ENCODE measurements at regions not wholly inside any gene's neighbourhood (a gene's known extent, or its start where the extent isn't known, plus 50 kb on each side); places are given as distances from the start of the nearest gene placed in this dataset.
"Not testable (repeated sequence)": the region's sequence is repeated elsewhere in the genome, so short reads cannot be mapped to it uniquely, and the experiment has no call there.

DNA sequence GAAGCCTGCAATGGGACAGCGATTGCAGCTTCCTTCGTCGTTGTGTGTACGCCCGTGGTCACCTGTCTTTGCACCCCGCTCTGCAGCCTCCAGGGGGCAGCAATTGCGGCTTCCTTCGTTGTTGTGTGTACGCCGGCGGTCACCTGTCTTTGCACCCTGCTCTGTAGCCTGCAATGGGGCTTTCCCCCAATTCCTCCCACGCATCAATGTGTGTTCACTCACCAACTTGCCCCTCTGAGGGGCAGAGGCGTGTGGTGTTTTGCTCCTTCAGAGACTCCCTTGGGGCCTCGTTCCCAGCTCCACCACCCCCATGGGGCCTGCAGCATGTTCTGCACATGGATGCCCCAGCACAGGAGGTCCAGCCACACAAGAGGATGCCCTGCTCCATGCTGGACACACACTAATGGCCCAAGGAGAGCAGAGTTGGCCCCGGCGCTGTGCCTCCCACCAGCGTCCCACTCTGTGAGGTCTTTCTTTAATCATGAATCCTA is 197.1 kb downstream of the LAT start:
- not testable (repeated sequence) for H3K4me3 ChIP-seq (ENCODE audit: low read length, poor library complexity, severe bottlenecking); H3K9ac ChIP-seq (ENCODE audit: low read depth, low read length, poor library complexity, severe bottlenecking); H3K27me3 ChIP-seq (ENCODE audit: insufficient read depth, low read length, poor library complexity, severe bottlenecking); H3K9me2 ChIP-seq (replicated peaks; ENCODE audit: low read depth, low read length); H3F3A ChIP-seq (ENCODE audit: low read depth); H3K4me2 ChIP-seq (ENCODE audit: low read depth, low read length, poor library complexity, severe bottlenecking); H3K9me3 ChIP-seq (ENCODE audit: insufficient read depth, low read depth, low read length); H3K4me1 ChIP-seq (ENCODE audit: insufficient read depth, low read length, poor library complexity, severe bottlenecking); H3K36me3 ChIP-seq (ENCODE audit: insufficient read depth, low read length); H2AFZ ChIP-seq (ENCODE audit: low read length); H3K79me2 ChIP-seq (ENCODE audit: insufficient read depth, low read length); H4K20me1 ChIP-seq (ENCODE audit: insufficient read depth, low read length, poor library complexity, severe bottlenecking)
- TF ChIP-seq, protein P1, sequence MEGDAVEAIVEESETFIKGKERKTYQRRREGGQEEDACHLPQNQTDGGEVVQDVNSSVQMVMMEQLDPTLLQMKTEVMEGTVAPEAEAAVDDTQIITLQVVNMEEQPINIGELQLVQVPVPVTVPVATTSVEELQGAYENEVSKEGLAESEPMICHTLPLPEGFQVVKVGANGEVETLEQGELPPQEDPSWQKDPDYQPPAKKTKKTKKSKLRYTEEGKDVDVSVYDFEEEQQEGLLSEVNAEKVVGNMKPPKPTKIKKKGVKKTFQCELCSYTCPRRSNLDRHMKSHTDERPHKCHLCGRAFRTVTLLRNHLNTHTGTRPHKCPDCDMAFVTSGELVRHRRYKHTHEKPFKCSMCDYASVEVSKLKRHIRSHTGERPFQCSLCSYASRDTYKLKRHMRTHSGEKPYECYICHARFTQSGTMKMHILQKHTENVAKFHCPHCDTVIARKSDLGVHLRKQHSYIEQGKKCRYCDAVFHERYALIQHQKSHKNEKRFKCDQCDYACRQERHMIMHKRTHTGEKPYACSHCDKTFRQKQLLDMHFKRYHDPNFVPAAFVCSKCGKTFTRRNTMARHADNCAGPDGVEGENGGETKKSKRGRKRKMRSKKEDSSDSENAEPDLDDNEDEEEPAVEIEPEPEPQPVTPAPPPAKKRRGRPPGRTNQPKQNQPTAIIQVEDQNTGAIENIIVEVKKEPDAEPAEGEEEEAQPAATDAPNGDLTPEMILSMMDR (conservative IDR thresholded peaks at IDR 0.05; ENCODE audit: low read length) = peak; percentile 46

DNA sequence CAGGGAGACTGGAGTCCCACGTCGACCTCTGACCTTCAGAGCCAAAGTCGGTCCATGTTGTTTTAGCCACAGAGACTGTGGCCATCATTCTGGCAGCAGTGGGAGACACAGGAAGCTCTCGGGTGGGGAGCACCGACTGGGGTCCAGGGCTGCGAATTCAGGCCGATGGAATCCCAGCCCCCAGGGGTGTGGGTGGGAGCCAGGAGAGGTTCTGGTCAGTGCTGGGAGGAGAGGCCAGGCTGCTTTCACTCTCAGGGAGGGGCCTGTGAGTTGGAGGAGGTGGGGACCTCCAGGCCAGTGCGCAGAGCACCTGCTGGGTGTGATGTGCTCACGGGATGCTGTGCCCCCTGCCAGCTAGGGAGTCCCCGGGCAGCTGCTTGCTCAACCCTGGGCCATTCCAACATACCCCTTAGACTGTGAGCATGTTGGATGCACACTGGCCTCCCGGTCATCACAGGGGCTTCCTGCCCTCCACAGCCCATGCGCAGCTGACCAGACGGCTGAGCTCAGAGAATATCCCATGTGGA is 196.5 kb downstream of the LAT start:
- H3K4me3 ChIP-seq (ENCODE audit: low read length, poor library complexity, severe bottlenecking); H3K9me2 ChIP-seq (replicated peaks; ENCODE audit: low read depth, low read length); H3K9me3 ChIP-seq (ENCODE audit: insufficient read depth, low read depth, low read length); H3K4me1 ChIP-seq (ENCODE audit: insufficient read depth, low read length, poor library complexity, severe bottlenecking); H3K79me2 ChIP-seq (ENCODE audit: insufficient read depth, low read length); H4K20me1 ChIP-seq (ENCODE audit: insufficient read depth, low read length, poor library complexity, severe bottlenecking); H3K9ac ChIP-seq (ENCODE audit: low read depth, low read length, poor library complexity, severe bottlenecking); H3K36me3 ChIP-seq (ENCODE audit: insufficient read depth, low read length); H3K27me3 ChIP-seq (ENCODE audit: insufficient read depth, low read length, poor library complexity, severe bottlenecking); H3F3A ChIP-seq (ENCODE audit: low read depth); H3K4me2 ChIP-seq (ENCODE audit: low read depth, low read length, poor library complexity, severe bottlenecking); H2AFZ ChIP-seq (ENCODE audit: low read length): not testable (repeated sequence)

DNA sequence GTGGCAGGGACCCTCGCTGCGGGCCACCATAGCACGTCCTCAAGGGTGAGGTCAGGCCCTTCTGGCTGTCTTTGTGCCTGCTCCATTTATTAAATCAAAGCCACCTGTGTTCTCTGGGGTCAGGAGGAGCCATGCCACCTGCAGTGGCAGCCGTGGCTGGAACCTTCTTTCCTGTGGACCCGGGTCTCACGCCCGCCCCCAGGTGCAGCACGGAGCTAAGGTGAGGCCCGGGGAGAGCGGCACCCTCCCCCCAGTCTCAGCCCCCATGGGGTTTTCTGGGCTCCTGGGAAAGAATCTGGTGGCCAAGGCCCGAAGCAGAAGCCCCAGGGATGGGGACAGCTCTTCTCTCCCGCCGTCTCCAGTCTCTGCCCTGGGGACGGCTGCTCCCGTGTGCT is 195.4 kb downstream of the LAT start:
- H3K27me3 ChIP-seq (ENCODE audit: insufficient read depth, low read length, poor library complexity, severe bottlenecking); H3F3A ChIP-seq (ENCODE audit: low read depth); H3K4me3 ChIP-seq (ENCODE audit: low read length, poor library complexity, severe bottlenecking); H4K20me1 ChIP-seq (ENCODE audit: insufficient read depth, low read length, poor library complexity, severe bottlenecking); H3K9me3 ChIP-seq (ENCODE audit: insufficient read depth, low read depth, low read length); H3K4me2 ChIP-seq (ENCODE audit: low read depth, low read length, poor library complexity, severe bottlenecking); H3K4me1 ChIP-seq (ENCODE audit: insufficient read depth, low read length, poor library complexity, severe bottlenecking); H3K9me2 ChIP-seq (replicated peaks; ENCODE audit: low read depth, low read length); H3K79me2 ChIP-seq (ENCODE audit: insufficient read depth, low read length); H2AFZ ChIP-seq (ENCODE audit: low read length); H3K36me3 ChIP-seq (ENCODE audit: insufficient read depth, low read length); H3K9ac ChIP-seq (ENCODE audit: low read depth, low read length, poor library complexity, severe bottlenecking): not testable (repeated sequence)

DNA sequence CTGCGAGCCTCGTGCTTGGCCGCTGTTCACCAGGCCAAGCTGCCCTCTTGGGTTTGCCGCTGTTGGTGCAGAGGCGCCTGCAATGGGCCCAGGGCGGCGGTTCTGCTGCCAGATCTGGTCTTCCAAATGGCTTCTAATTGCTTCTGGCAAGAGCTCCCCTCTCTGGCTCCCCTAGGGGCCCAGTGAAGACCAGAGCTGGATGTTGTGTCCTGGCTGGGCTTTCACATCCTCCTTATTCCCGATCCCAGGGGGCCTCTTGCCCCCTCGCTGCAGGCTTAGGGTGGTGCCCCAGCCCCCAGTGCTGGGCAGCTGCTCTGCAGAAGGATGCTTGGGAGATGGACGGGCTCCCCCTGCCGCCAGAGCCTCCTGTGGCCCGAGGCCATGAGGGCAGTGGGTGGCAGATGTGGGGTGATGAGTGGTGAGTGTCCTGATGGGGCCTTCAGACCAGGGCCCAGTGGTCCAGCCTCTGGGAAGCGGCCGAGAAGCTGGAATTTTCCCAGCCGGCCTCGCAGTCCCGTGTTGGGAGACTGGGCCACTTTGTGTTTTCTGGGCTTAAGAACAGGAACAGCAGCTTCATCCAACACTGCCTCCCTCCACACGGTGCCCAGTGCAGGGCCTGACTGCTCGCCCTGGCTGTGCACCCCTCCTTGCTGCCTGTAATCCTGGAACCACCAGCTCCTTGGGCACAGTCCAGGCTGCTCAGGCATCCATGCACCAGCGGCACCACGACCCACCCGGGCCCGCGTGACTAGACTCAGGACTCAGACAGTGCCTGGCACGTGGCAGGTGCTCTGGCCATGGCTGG is 194.8 kb downstream of the LAT start:
- not testable (repeated sequence) for H3K36me3 ChIP-seq (ENCODE audit: insufficient read depth, low read length); H2AFZ ChIP-seq (ENCODE audit: low read length); H3K4me1 ChIP-seq (ENCODE audit: insufficient read depth, low read length, poor library complexity, severe bottlenecking); H3K4me3 ChIP-seq (ENCODE audit: low read length, poor library complexity, severe bottlenecking); H3K27me3 ChIP-seq (ENCODE audit: insufficient read depth, low read length, poor library complexity, severe bottlenecking); H3K9me3 ChIP-seq (ENCODE audit: insufficient read depth, low read depth, low read length); H3K79me2 ChIP-seq (ENCODE audit: insufficient read depth, low read length); H3K9ac ChIP-seq (ENCODE audit: low read depth, low read length, poor library complexity, severe bottlenecking); H4K20me1 ChIP-seq (ENCODE audit: insufficient read depth, low read length, poor library complexity, severe bottlenecking); H3K4me2 ChIP-seq (ENCODE audit: low read depth, low read length, poor library complexity, severe bottlenecking); H3K9me2 ChIP-seq (replicated peaks; ENCODE audit: low read depth, low read length); H3F3A ChIP-seq (ENCODE audit: low read depth)

DNA sequence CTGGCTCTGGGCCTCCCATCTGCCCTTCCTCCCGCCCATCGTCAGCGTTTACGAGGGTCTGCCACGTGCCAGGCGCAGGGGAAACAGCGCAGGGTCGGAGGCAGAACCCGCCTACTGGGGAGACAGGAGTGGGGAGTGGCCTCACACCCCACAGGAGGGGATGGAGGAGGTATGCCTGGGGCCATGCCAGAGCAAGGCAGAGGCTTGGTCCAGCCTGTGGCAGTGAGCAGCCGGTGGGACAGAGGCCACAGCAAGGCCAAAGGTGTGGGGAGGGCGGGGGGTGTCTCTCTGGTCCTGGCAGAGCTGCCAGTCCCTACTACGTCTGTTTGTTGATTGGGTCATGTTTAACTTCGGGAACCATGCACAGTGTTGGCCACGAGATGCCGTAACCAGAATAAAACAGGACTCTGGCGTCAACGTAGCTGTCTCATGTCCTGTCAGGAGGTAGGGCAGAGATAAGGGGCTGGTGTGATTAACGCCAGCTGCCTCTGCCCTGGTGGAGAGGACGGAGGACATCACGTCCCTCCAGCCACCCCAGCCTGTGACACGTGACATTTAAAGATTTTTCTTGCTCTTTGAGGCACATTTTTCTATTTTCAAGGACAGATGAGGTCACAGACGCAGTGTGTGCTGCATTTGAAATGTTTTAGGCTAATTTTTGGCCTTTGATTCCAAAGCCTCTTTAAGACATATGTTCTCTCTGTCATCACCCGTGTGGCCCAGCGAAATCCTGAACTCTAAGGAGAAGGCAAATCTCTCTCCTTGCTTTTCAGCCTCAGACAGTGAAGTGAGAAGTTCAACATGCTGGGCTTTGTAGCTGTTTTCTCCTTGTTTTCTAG is 193.3 kb downstream of the LAT start:
- not testable (repeated sequence) for H2AFZ ChIP-seq (ENCODE audit: low read length); H3K27me3 ChIP-seq (ENCODE audit: insufficient read depth, low read length, poor library complexity, severe bottlenecking); H4K20me1 ChIP-seq (ENCODE audit: insufficient read depth, low read length, poor library complexity, severe bottlenecking); H3K4me1 ChIP-seq (ENCODE audit: insufficient read depth, low read length, poor library complexity, severe bottlenecking); H3K4me3 ChIP-seq (ENCODE audit: low read length, poor library complexity, severe bottlenecking); H3K9me3 ChIP-seq (ENCODE audit: insufficient read depth, low read depth, low read length); H3K9ac ChIP-seq (ENCODE audit: low read depth, low read length, poor library complexity, severe bottlenecking); H3K4me2 ChIP-seq (ENCODE audit: low read depth, low read length, poor library complexity, severe bottlenecking); H3K79me2 ChIP-seq (ENCODE audit: insufficient read depth, low read length); H3K9me2 ChIP-seq (replicated peaks; ENCODE audit: low read depth, low read length); H3F3A ChIP-seq (ENCODE audit: low read depth); H3K36me3 ChIP-seq (ENCODE audit: insufficient read depth, low read length)

DNA sequence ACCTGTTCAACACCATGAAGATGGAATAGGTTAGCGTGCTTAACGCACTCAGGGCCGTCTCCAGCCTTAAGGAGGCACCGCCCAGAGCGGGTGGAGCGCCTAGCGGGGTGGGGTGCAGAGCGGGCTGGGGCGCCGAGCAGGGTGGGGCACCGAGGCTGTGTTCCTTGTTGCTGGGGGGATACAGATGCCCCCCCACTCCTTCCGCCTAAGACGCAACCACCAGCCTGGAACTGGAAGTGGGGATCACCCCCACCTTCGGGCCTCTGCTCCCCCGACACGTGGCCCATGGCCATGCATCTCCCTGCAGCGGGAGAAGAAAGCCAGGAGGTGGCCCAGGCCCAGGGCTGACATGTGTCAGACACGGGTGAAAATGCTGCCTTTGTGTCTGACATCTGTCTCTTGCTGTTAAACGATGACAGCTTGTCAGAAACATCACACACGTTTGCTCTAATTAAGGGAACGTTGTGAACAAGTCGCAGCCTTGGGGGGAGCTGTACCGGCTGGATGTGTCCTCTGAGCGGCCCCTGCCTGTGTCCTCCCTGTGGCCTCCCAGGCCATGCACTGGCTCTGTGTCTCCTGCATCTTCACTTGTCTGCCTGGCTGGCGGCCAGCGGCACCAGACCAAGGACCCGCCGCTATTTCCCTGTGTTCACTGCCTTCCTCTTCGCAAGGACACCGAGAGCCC is 192.5 kb downstream of the LAT start:
- H3K4me1 ChIP-seq (ENCODE audit: insufficient read depth, low read length, poor library complexity, severe bottlenecking); H4K20me1 ChIP-seq (ENCODE audit: insufficient read depth, low read length, poor library complexity, severe bottlenecking); H3K9me3 ChIP-seq (ENCODE audit: insufficient read depth, low read depth, low read length); H3K79me2 ChIP-seq (ENCODE audit: insufficient read depth, low read length); H3F3A ChIP-seq (ENCODE audit: low read depth); H3K4me2 ChIP-seq (ENCODE audit: low read depth, low read length, poor library complexity, severe bottlenecking); H3K4me3 ChIP-seq (ENCODE audit: low read length, poor library complexity, severe bottlenecking); H2AFZ ChIP-seq (ENCODE audit: low read length); H3K9ac ChIP-seq (ENCODE audit: low read depth, low read length, poor library complexity, severe bottlenecking); H3K27me3 ChIP-seq (ENCODE audit: insufficient read depth, low read length, poor library complexity, severe bottlenecking); H3K36me3 ChIP-seq (ENCODE audit: insufficient read depth, low read length); H3K9me2 ChIP-seq (replicated peaks; ENCODE audit: low read depth, low read length): not testable (repeated sequence)

Measured in Loucy (cell line).